H9 (cell line): ENCODE measurements at regions not wholly inside any gene's neighbourhood (a gene's known extent, or its start where the extent isn't known, plus 50 kb on each side); places are given as distances from the start of the nearest gene placed in this dataset.
A peak's percentile ranks its signal among the peaks of the same experiment; 100 is the strongest.
"Not testable (repeated sequence)": the region's sequence is repeated elsewhere in the genome, so short reads cannot be mapped to it uniquely, and the experiment has no call there.

ENCODE experiments used
- DNase-seq: peaks from one replicate; pipeline ENCODE4 v3.0.0-alpha.2; 2017
- H2AFZ ChIP-seq: one replicate; pipeline ENCODE4 v1.6.1; 2013; ENCODE audit warnings: mild to moderate bottlenecking, low read length, control low read depth, moderate library complexity
- H2AK5ac ChIP-seq: 2 replicates; pipeline ENCODE4 v1.6.1; 2013; ENCODE audit warnings: low read length, control low read depth, mixed read lengths; ENCODE audit not compliant: insufficient read length
- H2BK120ac ChIP-seq: one replicate; pipeline ENCODE4 v1.6.1; 2013; ENCODE audit warnings: low read depth, mild to moderate bottlenecking, low read length, control low read depth, inconsistent platforms; ENCODE audit not compliant: poor library complexity, severe bottlenecking
- H2BK12ac ChIP-seq: 2 replicates; pipeline ENCODE4 v1.6.1; 2013; ENCODE audit warnings: low read length, control low read depth, mixed read lengths, low read depth; ENCODE audit not compliant: insufficient read length
- H2BK15ac ChIP-seq: 2 replicates; pipeline ENCODE4 v1.6.1; 2013; ENCODE audit warnings: low read depth, low read length, control low read depth
- H2BK20ac ChIP-seq: one replicate; pipeline ENCODE4 v1.6.1; 2013; ENCODE audit warnings: low read depth, mild to moderate bottlenecking, low read length, control low read depth, inconsistent platforms; ENCODE audit not compliant: poor library complexity, severe bottlenecking
- H2BK5ac ChIP-seq: 2 replicates; pipeline ENCODE4 v1.6.1; 2013; ENCODE audit warnings: low read length, control low read depth, mixed read lengths; ENCODE audit not compliant: insufficient read length
- H3K14ac ChIP-seq: 2 replicates; pipeline ENCODE4 v1.6.1; 2013; ENCODE audit warnings: low read length, control low read depth; ENCODE audit not compliant: insufficient read depth
- H3K18ac ChIP-seq: 2 replicates; pipeline ENCODE4 v1.6.1; 2013; ENCODE audit warnings: low read depth, mild to moderate bottlenecking, mixed read lengths, low read length, control low read depth; ENCODE audit not compliant: insufficient read length
- H3K23ac ChIP-seq: 2 replicates; pipeline ENCODE4 v1.6.1; 2013; ENCODE audit warnings: low read length, control low read depth, mixed read lengths, low read depth; ENCODE audit not compliant: insufficient read length
- H3K23me2 ChIP-seq: 2 replicates; pipeline ENCODE4 v1.6.1; 2013; ENCODE audit warnings: low read depth, mild to moderate bottlenecking, mixed read lengths, low read length, control low read depth; ENCODE audit not compliant: insufficient read length, poor library complexity, severe bottlenecking
- H3K27ac ChIP-seq: 2 replicates; pipeline ENCODE4 v1.5.1; 2013; ENCODE audit warnings: low read length, control low read depth, mixed read lengths, low read depth; ENCODE audit not compliant: insufficient read length
- H3K27me3 ChIP-seq: 2 replicates; pipeline ENCODE4 v1.6.1; 2013; ENCODE audit warnings: low read length, control low read depth, inconsistent platforms; ENCODE audit not compliant: insufficient read depth
- H3K4ac ChIP-seq: 2 replicates; pipeline ENCODE4 v1.6.1; 2013; ENCODE audit warnings: low read depth, mild to moderate bottlenecking, control low read depth, inconsistent platforms, low read length, moderate library complexity
- H3K4me1 ChIP-seq: 2 replicates; pipeline ENCODE4 v1.6.1; 2013; ENCODE audit warnings: low read length, control low read depth, inconsistent platforms; ENCODE audit not compliant: insufficient read depth
- H3K4me2 ChIP-seq: 2 replicates; pipeline ENCODE4 v1.6.1; 2013; ENCODE audit warnings: low read length, control low read depth, mixed read lengths; ENCODE audit not compliant: insufficient read length, insufficient read depth
- H3K56ac ChIP-seq: 2 replicates; pipeline ENCODE4 v1.6.1; 2013; ENCODE audit warnings: low read depth, mild to moderate bottlenecking, mixed read lengths, low read length, control low read depth; ENCODE audit not compliant: insufficient read length
- H3K79me1 ChIP-seq: 2 replicates; pipeline ENCODE4 v1.6.1; 2013; ENCODE audit warnings: low read depth, mild to moderate bottlenecking, moderate library complexity, low read length, control low read depth, inconsistent platforms; ENCODE audit not compliant: insufficient read depth, poor library complexity, severe bottlenecking
- H3K79me2 ChIP-seq: 2 replicates; pipeline ENCODE4 v1.6.1; 2013; ENCODE audit warnings: low read length, control low read depth, inconsistent platforms; ENCODE audit not compliant: insufficient read depth
- H3K9ac ChIP-seq: 2 replicates; pipeline ENCODE4 v1.6.1; 2013; ENCODE audit warnings: low read length, control low read depth, mixed read lengths; ENCODE audit not compliant: insufficient read length; ENCODE audit errors: extremely low read depth
- H3K9me3 ChIP-seq: one replicate; pipeline ENCODE4 v1.6.1; 2013; ENCODE audit warnings: low read depth, low read length, inconsistent platforms; ENCODE audit not compliant: control insufficient read depth
- H3T11ph ChIP-seq: one replicate; pipeline ENCODE4 v1.6.1; 2013; ENCODE audit warnings: mild to moderate bottlenecking, low read length, control low read depth, inconsistent platforms
- H4K20me1 ChIP-seq: one replicate; pipeline ENCODE4 v1.6.1; 2013; ENCODE audit not compliant: control insufficient read depth, insufficient read length, insufficient read depth
- H4K5ac ChIP-seq: 2 replicates; pipeline ENCODE4 v1.6.1; 2013; ENCODE audit warnings: low read depth, mild to moderate bottlenecking, mixed read lengths, low read length, control low read depth; ENCODE audit not compliant: insufficient read length
- H4K8ac ChIP-seq: replicated peaks from 2 replicates; pipeline ENCODE4 v1.6.1; 2013; ENCODE audit warnings: low read length, control low read depth, mixed read lengths, low read depth; ENCODE audit not compliant: insufficient read length
- H4K91ac ChIP-seq: 2 replicates; pipeline ENCODE4 v1.6.1; 2013; ENCODE audit warnings: low read depth, mild to moderate bottlenecking, moderate library complexity, mixed read lengths, low read length, control low read depth; ENCODE audit not compliant: insufficient read length
- H3K27ac Mint-ChIP-seq, 3 experiments: 2 replicates in 2 of 3; 3 replicates in 1 of 3; pipeline ENCODE4 v1.8.0; 2020 to 2021; ENCODE audit warnings: mixed read lengths in 3 of 3, mild to moderate bottlenecking in 1 of 3, moderate library complexity in 1 of 3
- H3K27me3 Mint-ChIP-seq: 2 replicates; pipeline ENCODE4 v1.8.0; 2021; ENCODE audit warnings: low read depth, mild to moderate bottlenecking, moderate library complexity, mixed read lengths
- H3K36me3 Mint-ChIP-seq, 3 experiments: 2 replicates in 2 of 3; 3 replicates in 1 of 3; pipeline ENCODE4 v1.8.0; 2020 to 2021; ENCODE audit warnings: low read depth in 3 of 3, mixed read lengths in 3 of 3; ENCODE audit not compliant: insufficient read depth in 1 of 3
- H3K4me1 Mint-ChIP-seq, 2 experiments: 2 replicates each; pipeline ENCODE4 v1.8.0; 2020; ENCODE audit warnings: mixed read lengths in 2 of 2
- H3K4me3 Mint-ChIP-seq, 2 experiments: 2 replicates in 1 of 2; 3 replicates in 1 of 2; pipeline ENCODE4 v1.8.0; 2020 to 2021; ENCODE audit warnings: mild to moderate bottlenecking in 2 of 2, mixed read lengths in 2 of 2, moderate library complexity in 1 of 2
- H3K9me3 Mint-ChIP-seq, 2 experiments: 2 replicates in 1 of 2; 3 replicates in 1 of 2; pipeline ENCODE4 v1.8.0; 2020; ENCODE audit warnings: mild to moderate bottlenecking in 2 of 2, mixed read lengths in 2 of 2, moderate library complexity in 1 of 2
- WGBS: extraction: QIAGEN DNeasy Blood & Tissue Kit; methylation state at CpG from one replicate; pipeline ENCODE4 v1.1.7; 2013; ENCODE audit warnings: missing lambda C conversion rate, low lambda C conversion rate, mixed read lengths; ENCODE audit not compliant: insufficient read length; ENCODE audit errors: extremely low coverage; 5-methylcytosine and 5-hydroxymethylcytosine counted together
- TF ChIP-seq, protein P1 (sequence below): fragments of 200-600 bp; sonication (generic); conservative IDR thresholded peaks from 3 replicates; pipeline ENCODE4 v1.8.0; 2021; ENCODE audit warnings: antibody characterized with exemption, mild to moderate bottlenecking

DNA sequence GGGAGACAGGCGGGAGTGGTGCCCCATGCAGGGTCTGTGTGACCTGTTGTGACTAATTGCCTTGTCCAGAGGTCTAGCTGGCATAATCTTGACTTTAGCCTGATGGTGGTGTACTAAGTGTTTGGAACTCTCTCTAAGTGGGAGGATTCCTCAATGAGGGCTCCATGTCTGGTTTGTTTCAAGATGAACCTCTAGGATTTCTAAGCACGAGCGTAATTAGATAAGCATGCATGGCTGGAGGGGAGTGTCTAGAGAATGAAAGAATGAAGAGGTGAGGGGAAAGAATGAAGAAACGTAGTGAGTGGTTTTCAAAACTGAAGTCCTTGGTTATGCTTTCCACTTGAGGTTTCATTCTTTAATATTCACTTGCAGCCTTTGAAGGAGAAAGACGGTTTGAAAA lies 833.2 kb upstream of the GYPC start:
- no CpG with 5 or more reads among the region's 5 CpGs for WGBS
- no peak overlapping the region for H2BK20ac ChIP-seq
- no peaks in the 10 kb centered on the region for H3K27me3 ChIP-seq
- TF ChIP-seq, protein P1, sequence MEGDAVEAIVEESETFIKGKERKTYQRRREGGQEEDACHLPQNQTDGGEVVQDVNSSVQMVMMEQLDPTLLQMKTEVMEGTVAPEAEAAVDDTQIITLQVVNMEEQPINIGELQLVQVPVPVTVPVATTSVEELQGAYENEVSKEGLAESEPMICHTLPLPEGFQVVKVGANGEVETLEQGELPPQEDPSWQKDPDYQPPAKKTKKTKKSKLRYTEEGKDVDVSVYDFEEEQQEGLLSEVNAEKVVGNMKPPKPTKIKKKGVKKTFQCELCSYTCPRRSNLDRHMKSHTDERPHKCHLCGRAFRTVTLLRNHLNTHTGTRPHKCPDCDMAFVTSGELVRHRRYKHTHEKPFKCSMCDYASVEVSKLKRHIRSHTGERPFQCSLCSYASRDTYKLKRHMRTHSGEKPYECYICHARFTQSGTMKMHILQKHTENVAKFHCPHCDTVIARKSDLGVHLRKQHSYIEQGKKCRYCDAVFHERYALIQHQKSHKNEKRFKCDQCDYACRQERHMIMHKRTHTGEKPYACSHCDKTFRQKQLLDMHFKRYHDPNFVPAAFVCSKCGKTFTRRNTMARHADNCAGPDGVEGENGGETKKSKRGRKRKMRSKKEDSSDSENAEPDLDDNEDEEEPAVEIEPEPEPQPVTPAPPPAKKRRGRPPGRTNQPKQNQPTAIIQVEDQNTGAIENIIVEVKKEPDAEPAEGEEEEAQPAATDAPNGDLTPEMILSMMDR, result no peak
- H3K23me2 ChIP-seq, result no peaks in the 10 kb centered on the region
- no peaks in the 10 kb centered on the region for H3K79me1 ChIP-seq
- no peaks in the 10 kb centered on the region for H3K9me3 ChIP-seq
- no peak overlapping the region for H3K27ac ChIP-seq
- H3K14ac ChIP-seq, result no peak overlapping the region
- no peak overlapping the region for H4K91ac ChIP-seq
- no peak overlapping the region for H3K4me3 Mint-ChIP-seq
- H2BK5ac ChIP-seq, result no peak overlapping the region
- no peaks in the 10 kb centered on the region for H3K4me1 Mint-ChIP-seq
- DNase-seq, result no peak
- no peak overlapping the region for H2BK15ac ChIP-seq
- no peaks in the 10 kb centered on the region for H3K79me2 ChIP-seq
- H2AFZ ChIP-seq, result no peak overlapping the region
- no peaks in the 10 kb centered on the region for H4K20me1 ChIP-seq
- peaks cover 3 to 23% (median 3%) of the 10 kb centered on the region in 3 experiments; a peak in 6 of 7 replicates for H3K36me3 Mint-ChIP-seq
- H4K5ac ChIP-seq, result no peak overlapping the region
- no peak overlapping the region for H3K27ac Mint-ChIP-seq
- H3K9ac ChIP-seq, result no peak overlapping the region
- H3K4ac ChIP-seq, result no peak overlapping the region
- no peak overlapping the region for H3K4me2 ChIP-seq
- H3K9me3 Mint-ChIP-seq, result peaks cover 19 to 22% of the 10 kb centered on the region in 2 experiments
- H3K18ac ChIP-seq, result no peak overlapping the region
- no peak overlapping the region for H3K23ac ChIP-seq
- no peak overlapping the region for H3T11ph ChIP-seq
- no peak overlapping the region for H2BK120ac ChIP-seq
- H3K27me3 Mint-ChIP-seq, result no peaks in the 10 kb centered on the region
- H2BK12ac ChIP-seq, result no peak overlapping the region
- H3K56ac ChIP-seq, result no peak overlapping the region
- H3K4me1 ChIP-seq, result no peaks in the 10 kb centered on the region
- H4K8ac ChIP-seq, result no peak overlapping the region
- no peak overlapping the region for H2AK5ac ChIP-seq

DNA sequence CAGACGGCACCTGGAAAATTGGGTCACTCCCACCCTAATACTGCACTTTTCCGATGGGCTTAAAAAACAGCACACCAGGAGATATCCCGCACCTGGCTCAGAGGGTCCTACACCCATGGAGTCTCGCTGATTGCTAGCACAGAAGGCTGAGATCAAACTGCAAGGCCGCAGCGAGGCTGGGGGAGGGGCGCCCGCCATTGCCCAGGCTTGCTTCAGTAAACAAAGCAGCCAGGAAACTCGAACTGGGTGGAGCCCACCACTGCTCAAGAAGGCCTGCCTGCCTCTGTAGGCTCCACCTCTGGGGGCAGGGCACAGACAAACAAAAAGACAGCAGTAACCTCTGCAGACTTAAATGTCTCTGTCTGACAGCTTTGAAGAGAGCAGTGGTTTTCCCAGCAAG lies 830.2 kb upstream of the GYPC start:
- H3K4me1 Mint-ChIP-seq, H3K9me3 ChIP-seq: not testable (repeated sequence)

More for the DNA sequence above, 830.2 kb upstream of the GYPC start:
- H2BK120ac ChIP-seq, H3K27ac ChIP-seq, H3T11ph ChIP-seq, H2BK12ac ChIP-seq, H2BK5ac ChIP-seq, H3K79me1 ChIP-seq, H3K18ac ChIP-seq, H4K20me1 ChIP-seq, H4K8ac ChIP-seq, H3K27ac Mint-ChIP-seq, H3K4me1 ChIP-seq, H2BK20ac ChIP-seq, H4K5ac ChIP-seq, H2AK5ac ChIP-seq, H2AFZ ChIP-seq, H3K27me3 ChIP-seq, H3K23me2 ChIP-seq, H3K4me3 Mint-ChIP-seq, H3K4me2 ChIP-seq, H4K91ac ChIP-seq, H3K79me2 ChIP-seq, H3K23ac ChIP-seq, H3K14ac ChIP-seq, H3K56ac ChIP-seq, H3K9ac ChIP-seq, H3K4ac ChIP-seq, H3K27me3 Mint-ChIP-seq, H2BK15ac ChIP-seq: not testable (repeated sequence)
- peak; percentile 36 for DNase-seq
- no CpG with 5 or more reads among the region's 9 CpGs for WGBS
- Mint-ChIP-seq H3K9me3 (peaks cover 25 to 31% of the 10 kb centered on the region in 2 experiments), H3K36me3 (peaks cover 3 to 27% (median 3%) of the 10 kb centered on the region in 3 experiments; a peak in 6 of 7 replicates)
